ENCODE measurements at regions not wholly inside any gene's neighbourhood (a gene's known extent, or its start where the extent isn't known, plus 50 kb on each side); places are given as distances from the start of the nearest gene placed in this dataset.

DNA sequence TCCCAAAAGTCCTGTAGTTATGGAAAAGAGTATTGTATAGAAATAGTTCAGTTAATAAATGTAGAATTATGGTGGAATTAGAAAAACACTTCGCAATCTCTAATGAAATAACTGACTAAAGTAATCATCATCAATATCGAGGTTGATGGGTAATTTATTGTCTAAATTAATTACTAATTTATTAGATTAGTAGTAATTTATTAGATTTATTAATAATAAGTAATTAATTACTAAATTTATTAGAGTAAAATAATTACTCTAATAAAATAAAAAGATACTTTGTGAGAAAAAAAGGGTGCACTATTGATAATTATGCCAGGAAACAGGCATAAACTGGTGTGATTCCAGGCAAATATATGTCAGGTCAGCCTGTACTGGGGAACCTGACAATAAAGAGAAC is 455.6 kb downstream of the AASDHPPT start (continued):
- TF ChIP-seq, protein P1, sequence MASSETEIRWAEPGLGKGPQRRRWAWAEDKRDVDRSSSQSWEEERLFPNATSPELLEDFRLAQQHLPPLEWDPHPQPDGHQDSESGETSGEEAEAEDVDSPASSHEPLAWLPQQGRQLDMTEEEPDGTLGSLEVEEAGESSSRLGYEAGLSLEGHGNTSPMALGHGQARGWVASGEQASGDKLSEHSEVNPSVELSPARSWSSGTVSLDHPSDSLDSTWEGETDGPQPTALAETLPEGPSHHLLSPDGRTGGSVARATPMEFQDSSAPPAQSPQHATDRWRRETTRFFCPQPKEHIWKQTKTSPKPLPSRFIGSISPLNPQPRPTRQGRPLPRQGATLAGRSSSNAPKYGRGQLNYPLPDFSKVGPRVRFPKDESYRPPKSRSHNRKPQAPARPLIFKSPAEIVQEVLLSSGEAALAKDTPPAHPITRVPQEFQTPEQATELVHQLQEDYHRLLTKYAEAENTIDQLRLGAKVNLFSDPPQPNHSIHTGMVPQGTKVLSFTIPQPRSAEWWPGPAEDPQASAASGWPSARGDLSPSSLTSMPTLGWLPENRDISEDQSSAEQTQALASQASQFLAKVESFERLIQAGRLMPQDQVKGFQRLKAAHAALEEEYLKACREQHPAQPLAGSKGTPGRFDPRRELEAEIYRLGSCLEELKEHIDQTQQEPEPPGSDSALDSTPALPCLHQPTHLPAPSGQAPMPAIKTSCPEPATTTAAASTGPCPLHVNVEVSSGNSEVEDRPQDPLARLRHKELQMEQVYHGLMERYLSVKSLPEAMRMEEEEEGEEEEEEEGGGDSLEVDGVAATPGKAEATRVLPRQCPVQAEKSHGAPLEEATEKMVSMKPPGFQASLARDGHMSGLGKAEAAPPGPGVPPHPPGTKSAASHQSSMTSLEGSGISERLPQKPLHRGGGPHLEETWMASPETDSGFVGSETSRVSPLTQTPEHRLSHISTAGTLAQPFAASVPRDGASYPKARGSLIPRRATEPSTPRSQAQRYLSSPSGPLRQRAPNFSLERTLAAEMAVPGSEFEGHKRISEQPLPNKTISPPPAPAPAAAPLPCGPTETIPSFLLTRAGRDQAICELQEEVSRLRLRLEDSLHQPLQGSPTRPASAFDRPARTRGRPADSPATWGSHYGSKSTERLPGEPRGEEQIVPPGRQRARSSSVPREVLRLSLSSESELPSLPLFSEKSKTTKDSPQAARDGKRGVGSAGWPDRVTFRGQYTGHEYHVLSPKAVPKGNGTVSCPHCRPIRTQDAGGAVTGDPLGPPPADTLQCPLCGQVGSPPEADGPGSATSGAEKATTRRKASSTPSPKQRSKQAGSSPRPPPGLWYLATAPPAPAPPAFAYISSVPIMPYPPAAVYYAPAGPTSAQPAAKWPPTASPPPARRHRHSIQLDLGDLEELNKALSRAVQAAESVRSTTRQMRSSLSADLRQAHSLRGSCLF (CRISPR knock-in tag; IDR thresholded peaks at IDR 0.05; ENCODE audit: borderline replicate concordance), result no peak

DNA sequence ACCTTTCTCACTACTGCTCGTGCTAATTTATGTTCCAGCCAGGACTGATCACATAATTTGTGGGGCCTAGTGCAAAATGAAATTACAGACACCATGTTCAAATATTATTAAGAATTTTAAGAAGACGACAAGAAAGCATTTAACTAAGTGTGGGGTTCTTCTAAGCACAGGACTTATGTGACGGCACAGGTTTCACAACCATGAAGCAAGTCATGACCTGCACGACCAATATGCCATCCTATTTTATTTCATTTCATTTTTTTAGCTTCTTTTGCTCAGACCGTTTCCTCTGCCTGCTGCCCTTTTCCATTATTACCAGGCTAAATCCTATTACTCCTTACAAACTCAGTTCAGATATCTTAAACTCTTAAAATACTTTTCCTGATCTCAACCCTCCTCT is 462.5 kb downstream of the AASDHPPT start:
- H4K20me1 ChIP-seq (ENCODE audit: insufficient read depth, low read length), result no peaks in the 10 kb centered on the region
- no TSS peak for BruUV-seq (replicated peaks)
- in situ Hi-C loops (cut with HindIII; ENCODE audit: extremely low pct_ligation_motif_present, low pct_unique_long_range_greater_than_20kb) (no loop called here), intact Hi-C loops (cut with micrococcal nuclease; ENCODE audit: unreplicated experiment) (no loop called here)
- no peak overlapping the region for H2AFZ ChIP-seq (ENCODE audit: low read length)
- FAIRE-seq (no peak), DNase-seq (ENCODE audit: low spot score) (no peak), ATAC-seq (no peak)
- peaks cover 22% of the 10 kb centered on the region; the same call in 1 of the 2 replicates for H3K9me3 ChIP-seq (ENCODE audit: low read length)
- H3K4me1 ChIP-seq (ENCODE audit: insufficient read depth, low read length), result no peaks in the 10 kb centered on the region
- no peak overlapping the region for H3K4me3 ChIP-seq (replicated peaks in 1 of 3; ENCODE audit: insufficient read depth in 1 of 3, low read depth in 2 of 3, low read length in 3 of 3)
- 19% methylated on average over 5 of the region's 5 CpGs for WGBS (ENCODE audit: low lambda C conversion rate)
- no peaks in the 10 kb centered on the region for H3K79me2 ChIP-seq (ENCODE audit: insufficient read depth, low read length)
- no peak overlapping the region for H3K9ac ChIP-seq (ENCODE audit: insufficient read depth, low read depth, low read length)
- no peak overlapping the region for H3K4me2 ChIP-seq (ENCODE audit: low read depth, low read length)
- TF ChIP-seq, protein P2, sequence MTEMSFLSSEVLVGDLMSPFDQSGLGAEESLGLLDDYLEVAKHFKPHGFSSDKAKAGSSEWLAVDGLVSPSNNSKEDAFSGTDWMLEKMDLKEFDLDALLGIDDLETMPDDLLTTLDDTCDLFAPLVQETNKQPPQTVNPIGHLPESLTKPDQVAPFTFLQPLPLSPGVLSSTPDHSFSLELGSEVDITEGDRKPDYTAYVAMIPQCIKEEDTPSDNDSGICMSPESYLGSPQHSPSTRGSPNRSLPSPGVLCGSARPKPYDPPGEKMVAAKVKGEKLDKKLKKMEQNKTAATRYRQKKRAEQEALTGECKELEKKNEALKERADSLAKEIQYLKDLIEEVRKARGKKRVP (CRISPR knock-in tag; IDR thresholded peaks at IDR 0.05), result no peak
- TF ChIP-seq, protein P3, sequence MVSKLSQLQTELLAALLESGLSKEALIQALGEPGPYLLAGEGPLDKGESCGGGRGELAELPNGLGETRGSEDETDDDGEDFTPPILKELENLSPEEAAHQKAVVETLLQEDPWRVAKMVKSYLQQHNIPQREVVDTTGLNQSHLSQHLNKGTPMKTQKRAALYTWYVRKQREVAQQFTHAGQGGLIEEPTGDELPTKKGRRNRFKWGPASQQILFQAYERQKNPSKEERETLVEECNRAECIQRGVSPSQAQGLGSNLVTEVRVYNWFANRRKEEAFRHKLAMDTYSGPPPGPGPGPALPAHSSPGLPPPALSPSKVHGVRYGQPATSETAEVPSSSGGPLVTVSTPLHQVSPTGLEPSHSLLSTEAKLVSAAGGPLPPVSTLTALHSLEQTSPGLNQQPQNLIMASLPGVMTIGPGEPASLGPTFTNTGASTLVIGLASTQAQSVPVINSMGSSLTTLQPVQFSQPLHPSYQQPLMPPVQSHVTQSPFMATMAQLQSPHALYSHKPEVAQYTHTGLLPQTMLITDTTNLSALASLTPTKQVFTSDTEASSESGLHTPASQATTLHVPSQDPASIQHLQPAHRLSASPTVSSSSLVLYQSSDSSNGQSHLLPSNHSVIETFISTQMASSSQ (IDR thresholded peaks at IDR 0.05; ENCODE audit: low read depth), result no peak
- TF ChIP-seq, protein P3 (CRISPR knock-in tag; IDR thresholded peaks at IDR 0.05; ENCODE audit: borderline replicate concordance), result no peak
- TF ChIP-seq, protein P4, sequence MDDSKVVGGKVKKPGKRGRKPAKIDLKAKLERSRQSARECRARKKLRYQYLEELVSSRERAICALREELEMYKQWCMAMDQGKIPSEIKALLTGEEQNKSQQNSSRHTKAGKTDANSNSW (CRISPR knock-in tag; IDR thresholded peaks at IDR 0.05; ENCODE audit: borderline replicate concordance), result no peak
- H3K36me3 ChIP-seq (replicated peaks in 1 of 2; ENCODE audit: control insufficient read depth in 1 of 2, insufficient read depth in 2 of 2, low read length in 2 of 2), result no peaks in the 10 kb centered on the region
- no peaks in the 10 kb centered on the region for H3K27me3 ChIP-seq (ENCODE audit: control insufficient read depth in 1 of 2, insufficient read depth in 2 of 2, low read length in 2 of 2)
- H3K27ac ChIP-seq (ENCODE audit: extremely low read length, insufficient read depth, low read length), result no peak overlapping the region
- POLR2A ChIA-PET, result no interaction called here
- CTCF ChIA-PET (ENCODE audit: low intra/inter-chr PET ratio, low total read pairs), result no interaction called here
